Progenitor cell of endocrine pancreas (in vitro differentiated cells): ENCODE measurements at regions not wholly inside any gene's neighbourhood (a gene's known extent, or its start where the extent isn't known, plus 50 kb on each side); places are given as distances from the start of the nearest gene placed in this dataset.

Experiments used
- DNase-seq: peaks from one replicate; pipeline ENCODE4 v3.0.0; 2021; ENCODE audit warnings: low spot score; ENCODE audit not compliant: unreplicated experiment
- H3K27ac Mint-ChIP-seq: 2 replicates; pipeline ENCODE4 v1.8.0; 2021; ENCODE audit warnings: mild to moderate bottlenecking, moderate library complexity, mixed read lengths
- H3K27me3 Mint-ChIP-seq: 2 replicates; pipeline ENCODE4 v1.8.0; 2021; ENCODE audit warnings: mixed read lengths
- H3K36me3 Mint-ChIP-seq: 2 replicates; pipeline ENCODE4 v1.8.0; 2022; ENCODE audit warnings: mixed read lengths; ENCODE audit not compliant: insufficient read depth
- H3K4me1 Mint-ChIP-seq: 2 replicates; pipeline ENCODE4 v1.8.0; 2021; ENCODE audit warnings: low read depth, mixed read lengths
- H3K4me3 Mint-ChIP-seq: 2 replicates; pipeline ENCODE4 v1.8.0; 2021; ENCODE audit warnings: low read depth, mild to moderate bottlenecking, moderate library complexity, mixed read lengths
- H3K9me3 Mint-ChIP-seq: 2 replicates; pipeline ENCODE4 v1.8.0; 2021; ENCODE audit warnings: low read depth, mixed read lengths
- TF ChIP-seq, protein P1 (sequence below): fragments of 200-600 bp; sonication (generic); IDR thresholded peaks from one replicate; pipeline ENCODE4 v1.5.0; 2021; ENCODE audit warnings: antibody characterized with exemption, mild to moderate bottlenecking; ENCODE audit not compliant: unreplicated experiment

DNA sequence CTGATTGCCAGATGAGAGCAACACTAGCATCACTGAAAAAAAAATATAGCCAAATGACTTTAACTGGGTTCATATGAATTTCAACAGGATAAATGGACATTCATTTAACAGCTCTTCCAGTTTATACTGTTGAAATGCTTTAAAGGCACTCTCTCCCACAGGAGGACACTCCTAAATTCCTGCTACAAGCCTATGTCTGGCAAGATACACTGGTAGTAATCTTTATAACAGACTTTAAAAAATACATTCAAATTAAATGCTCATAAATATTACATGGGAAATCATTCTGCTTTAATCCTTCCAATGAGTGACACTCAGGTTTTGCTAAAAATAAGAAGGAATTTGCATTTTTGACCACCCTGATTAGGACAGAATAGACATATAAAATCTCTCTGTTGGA is 526.7 kb upstream of the ADAMTS5 start:
- Mint-ChIP-seq H3K27me3 (no peaks in the 10 kb centered on the region), H3K4me1 (peaks cover 2% of the 10 kb centered on the region), H3K9me3 (peaks cover 3% of the 10 kb centered on the region), H3K36me3 (no peaks in the 10 kb centered on the region), H3K4me3 (no peak overlapping the region), H3K27ac (no peak overlapping the region)
- no peak for DNase-seq
- TF ChIP-seq, protein P1, sequence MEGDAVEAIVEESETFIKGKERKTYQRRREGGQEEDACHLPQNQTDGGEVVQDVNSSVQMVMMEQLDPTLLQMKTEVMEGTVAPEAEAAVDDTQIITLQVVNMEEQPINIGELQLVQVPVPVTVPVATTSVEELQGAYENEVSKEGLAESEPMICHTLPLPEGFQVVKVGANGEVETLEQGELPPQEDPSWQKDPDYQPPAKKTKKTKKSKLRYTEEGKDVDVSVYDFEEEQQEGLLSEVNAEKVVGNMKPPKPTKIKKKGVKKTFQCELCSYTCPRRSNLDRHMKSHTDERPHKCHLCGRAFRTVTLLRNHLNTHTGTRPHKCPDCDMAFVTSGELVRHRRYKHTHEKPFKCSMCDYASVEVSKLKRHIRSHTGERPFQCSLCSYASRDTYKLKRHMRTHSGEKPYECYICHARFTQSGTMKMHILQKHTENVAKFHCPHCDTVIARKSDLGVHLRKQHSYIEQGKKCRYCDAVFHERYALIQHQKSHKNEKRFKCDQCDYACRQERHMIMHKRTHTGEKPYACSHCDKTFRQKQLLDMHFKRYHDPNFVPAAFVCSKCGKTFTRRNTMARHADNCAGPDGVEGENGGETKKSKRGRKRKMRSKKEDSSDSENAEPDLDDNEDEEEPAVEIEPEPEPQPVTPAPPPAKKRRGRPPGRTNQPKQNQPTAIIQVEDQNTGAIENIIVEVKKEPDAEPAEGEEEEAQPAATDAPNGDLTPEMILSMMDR: no peak

DNA sequence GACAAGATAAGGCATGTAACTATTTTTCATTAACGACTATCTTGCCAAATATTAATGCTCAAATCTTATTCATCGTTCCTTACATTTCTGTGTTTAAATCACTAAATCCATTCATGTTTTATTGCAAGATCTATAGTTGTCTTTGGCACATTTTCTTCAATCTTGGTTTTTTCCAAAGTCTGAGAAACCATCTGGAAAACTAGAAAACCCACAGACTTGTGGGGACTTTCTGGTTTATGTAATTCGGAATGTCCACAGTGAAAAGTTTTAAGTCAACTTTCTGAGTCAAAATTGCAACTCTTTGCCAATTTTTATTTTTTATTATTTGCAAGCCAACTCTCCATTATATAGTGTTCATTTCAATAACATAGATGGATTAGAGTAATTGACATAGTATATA is 520.8 kb upstream of the ADAMTS5 start:
- H3K4me1 Mint-ChIP-seq: peaks cover 2% of the 10 kb centered on the region
- peaks cover 7% of the 10 kb centered on the region for H3K9me3 Mint-ChIP-seq
- DNase-seq: no peak
- H3K27me3 Mint-ChIP-seq: no peaks in the 10 kb centered on the region
- TF ChIP-seq, protein P1: no peak
- H3K4me3 Mint-ChIP-seq: no peak overlapping the region
- H3K27ac Mint-ChIP-seq: no peak overlapping the region
- no peaks in the 10 kb centered on the region for H3K36me3 Mint-ChIP-seq

DNA sequence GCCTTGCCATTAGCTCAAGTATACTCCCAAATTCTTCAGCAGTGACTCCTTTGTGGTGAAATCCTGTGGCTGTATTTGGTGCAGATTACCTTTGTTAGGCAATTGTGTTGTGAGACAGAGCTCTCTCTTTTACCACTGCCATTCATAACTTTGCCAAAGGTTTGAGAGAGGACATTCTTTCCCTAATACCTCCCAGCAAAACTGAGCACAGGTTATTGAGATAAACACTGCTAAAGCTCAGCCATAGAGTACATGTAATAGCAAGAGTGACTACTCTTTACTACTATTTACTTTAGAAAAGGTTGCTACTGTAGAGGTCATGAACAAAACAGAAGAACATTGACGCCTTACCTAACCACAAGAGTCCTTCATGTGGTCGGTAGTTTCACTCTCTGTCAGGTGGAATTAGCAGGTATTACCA is 514.0 kb upstream of the ADAMTS5 start:
- no peaks in the 10 kb centered on the region for H3K36me3 Mint-ChIP-seq
- no peaks in the 10 kb centered on the region for H3K27me3 Mint-ChIP-seq
- DNase-seq: no peak
- no peak overlapping the region for H3K27ac Mint-ChIP-seq
- no peak overlapping the region for H3K4me3 Mint-ChIP-seq
- H3K9me3 Mint-ChIP-seq: peaks cover 5% of the 10 kb centered on the region
- TF ChIP-seq, protein P1: no peak
- peaks cover 2% of the 10 kb centered on the region for H3K4me1 Mint-ChIP-seq

DNA sequence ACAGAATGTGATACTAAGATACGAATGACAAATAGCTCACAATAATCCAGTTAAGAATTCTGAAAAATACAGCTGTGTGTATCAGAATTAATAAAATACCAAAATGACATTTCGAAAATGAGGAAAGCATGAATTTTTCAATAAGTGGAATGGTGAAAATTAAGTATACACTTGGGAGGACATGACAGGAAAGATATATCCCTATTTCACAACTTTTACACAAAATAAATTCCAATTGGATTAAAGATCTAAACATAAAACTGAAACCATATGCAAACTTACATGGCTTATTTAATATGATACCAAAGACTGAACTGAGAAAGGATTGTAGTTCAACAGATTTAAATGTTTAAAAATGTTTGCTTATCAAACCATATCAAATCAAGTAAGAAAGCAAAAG is 510.4 kb upstream of the ADAMTS5 start:
- H3K4me3 Mint-ChIP-seq: no peak overlapping the region
- peaks cover 6% of the 10 kb centered on the region for H3K4me1 Mint-ChIP-seq
- H3K36me3 Mint-ChIP-seq: no peaks in the 10 kb centered on the region
- no peaks in the 10 kb centered on the region for H3K27me3 Mint-ChIP-seq
- H3K27ac Mint-ChIP-seq: no peak overlapping the region
- no peaks in the 10 kb centered on the region for H3K9me3 Mint-ChIP-seq
- DNase-seq: no peak
- TF ChIP-seq, protein P1: no peak

DNA sequence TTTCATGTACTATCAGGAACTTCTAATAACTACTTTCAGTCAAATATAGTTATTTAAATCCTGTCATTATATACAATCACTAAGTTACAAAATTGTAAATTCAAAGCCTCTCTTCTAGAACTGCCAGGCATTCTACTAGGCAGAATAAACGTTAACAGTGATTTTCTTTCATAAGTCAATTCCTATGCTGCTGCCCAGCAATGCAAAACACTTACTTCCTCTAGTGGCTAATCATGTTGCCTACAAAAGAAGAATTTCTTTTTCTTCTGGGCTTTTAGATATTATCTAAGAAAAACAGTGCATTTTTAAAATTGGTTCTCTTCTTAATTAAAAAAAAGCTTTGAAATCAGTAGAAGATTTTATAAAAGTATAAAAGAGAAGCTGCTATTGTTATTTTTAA is 509.8 kb upstream of the ADAMTS5 start:
- TF ChIP-seq, protein P1: peak; percentile 9
- no peak for DNase-seq
- no peak overlapping the region for H3K4me3 Mint-ChIP-seq
- H3K27me3 Mint-ChIP-seq: no peaks in the 10 kb centered on the region
- H3K4me1 Mint-ChIP-seq: peaks cover 6% of the 10 kb centered on the region
- H3K9me3 Mint-ChIP-seq: no peaks in the 10 kb centered on the region
- no peak overlapping the region for H3K27ac Mint-ChIP-seq
- no peaks in the 10 kb centered on the region for H3K36me3 Mint-ChIP-seq
